ENCODE measurements at regions not wholly inside any gene's neighbourhood (a gene's known extent, or its start where the extent isn't known, plus 50 kb on each side); places are given as distances from the start of the nearest gene placed in this dataset.
A peak's percentile ranks its signal among the peaks of the same experiment; 100 is the strongest.

DNA sequence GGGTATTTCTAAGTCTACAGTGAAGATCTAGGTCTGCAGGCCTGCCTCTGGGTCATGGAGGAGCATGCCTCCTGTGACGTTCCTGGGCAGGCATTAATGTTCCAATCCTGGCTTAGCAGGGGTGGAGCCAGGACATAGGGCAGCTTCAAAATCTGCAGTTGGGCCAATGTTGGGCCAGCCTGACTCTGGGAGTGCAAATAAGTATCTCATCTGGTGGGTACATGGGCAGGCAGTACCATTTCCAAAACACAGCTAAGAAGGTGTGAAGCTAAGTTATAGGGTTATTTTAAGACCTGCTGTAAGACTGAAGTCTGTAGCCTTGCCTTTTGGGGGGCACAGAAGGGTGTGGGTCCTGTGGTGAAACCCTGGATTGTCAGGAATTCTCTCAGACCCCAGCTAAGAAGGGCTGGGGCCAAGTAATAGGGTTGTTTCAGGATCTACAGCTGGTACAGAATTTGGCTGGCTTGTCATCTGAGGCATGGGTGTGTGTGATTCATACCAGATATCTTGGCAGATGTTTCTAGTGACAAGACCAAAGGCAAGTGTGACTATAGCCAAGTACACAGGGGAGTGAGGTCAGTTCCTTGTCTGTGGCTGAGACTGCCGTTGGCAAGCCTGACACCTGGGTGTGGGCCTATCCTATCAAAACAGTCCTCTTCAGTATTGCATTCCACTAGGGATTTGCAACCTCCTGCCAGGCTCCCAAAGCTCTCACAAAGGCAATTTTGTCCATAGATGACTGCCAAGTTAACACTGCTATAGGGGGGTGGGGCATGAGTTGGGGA lies 468.7 kb upstream of the B3GALT2 start:
- Mint-ChIP-seq H3K27ac (peak overlapping the region; percentile 78), H3K9me3 (peaks cover 21% of the 10 kb centered on the region), H3K27me3 (no peaks in the 10 kb centered on the region), H3K4me3 (peak overlapping the region; percentile 24), H3K4me1 (peaks cover 8% of the 10 kb centered on the region), H3K36me3 (ENCODE audit: low read depth) (no peaks in the 10 kb centered on the region)
- ATAC-seq (replicated peaks): peak; percentile 97

DNA sequence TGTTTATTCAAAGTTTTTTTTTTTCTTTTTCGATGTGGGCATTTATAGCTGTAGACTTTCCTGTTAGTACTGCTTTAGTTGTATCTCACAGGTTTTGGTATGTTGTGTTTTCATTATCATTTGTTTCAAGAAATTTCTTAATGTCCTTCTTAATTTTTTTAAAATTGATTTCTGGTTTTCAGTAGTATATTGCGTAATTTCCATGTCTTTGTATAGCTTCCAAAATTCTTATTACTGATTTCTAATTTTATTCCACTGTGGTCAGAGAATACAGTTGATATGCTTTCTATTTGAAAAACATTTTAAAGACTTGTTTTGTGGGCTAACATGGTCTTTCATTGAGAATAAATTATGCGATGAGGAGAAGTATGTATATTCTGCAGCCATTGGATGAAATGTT lies 463.2 kb upstream of the B3GALT2 start:
- peaks cover 1% of the 10 kb centered on the region for H3K4me1 Mint-ChIP-seq
- ATAC-seq (replicated peaks): no peak
- no peaks in the 10 kb centered on the region for H3K36me3 Mint-ChIP-seq (ENCODE audit: low read depth)
- H3K27me3 Mint-ChIP-seq: no peaks in the 10 kb centered on the region
- peaks cover 23% of the 10 kb centered on the region for H3K9me3 Mint-ChIP-seq
- H3K4me3 Mint-ChIP-seq: no peak overlapping the region
- H3K27ac Mint-ChIP-seq: no peak overlapping the region

DNA sequence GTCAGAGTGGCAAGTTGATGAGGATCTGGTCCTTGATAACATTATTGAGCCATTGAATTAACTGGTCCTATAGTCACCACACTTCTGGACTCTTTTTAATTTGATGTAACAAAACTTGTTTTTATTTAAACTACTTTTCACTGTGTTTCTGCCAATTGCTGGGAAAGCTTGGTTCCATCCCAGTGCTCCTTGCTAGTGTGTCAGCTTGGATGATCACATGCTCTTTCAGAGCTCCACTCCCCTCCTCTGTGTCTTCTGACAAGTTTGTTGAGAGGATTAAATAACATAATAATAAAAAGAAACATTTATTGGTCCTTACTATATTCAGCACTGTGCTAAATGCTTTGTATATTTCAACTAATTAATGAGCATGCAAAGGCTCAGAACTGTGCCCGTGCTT lies 448.5 kb upstream of the B3GALT2 start:
- H3K27ac Mint-ChIP-seq: peak overlapping the region; percentile 82
- peak overlapping the region; percentile 75 for H3K4me3 Mint-ChIP-seq
- ATAC-seq (replicated peaks): no peak
- H3K4me1 Mint-ChIP-seq: peaks cover 25% of the 10 kb centered on the region
- H3K27me3 Mint-ChIP-seq: no peaks in the 10 kb centered on the region
- H3K36me3 Mint-ChIP-seq (ENCODE audit: low read depth): no peaks in the 10 kb centered on the region
- peaks cover 5% of the 10 kb centered on the region for H3K9me3 Mint-ChIP-seq

DNA sequence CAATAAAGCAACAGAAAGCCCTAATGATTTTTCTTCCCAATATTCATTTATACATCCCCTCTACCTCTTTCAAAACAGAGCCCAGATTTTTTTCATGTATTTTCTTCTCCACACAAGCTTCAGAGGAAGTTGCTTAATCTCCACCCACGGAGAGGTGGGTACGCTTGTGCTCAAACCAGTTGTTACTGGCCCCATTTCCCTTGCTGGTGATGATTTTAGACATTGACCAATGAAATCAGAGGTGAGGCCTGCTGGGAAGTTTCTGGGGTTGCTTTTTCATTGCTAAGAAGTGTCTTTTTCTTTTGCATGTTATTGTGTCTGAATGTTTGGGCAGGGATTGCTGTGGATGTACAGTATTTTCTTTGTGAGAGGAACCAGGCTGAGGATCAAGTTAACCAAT lies 448.1 kb upstream of the B3GALT2 start:
- no peaks in the 10 kb centered on the region for H3K27me3 Mint-ChIP-seq
- H3K4me3 Mint-ChIP-seq: peak overlapping the region; percentile 75
- peaks cover 5% of the 10 kb centered on the region for H3K9me3 Mint-ChIP-seq
- H3K36me3 Mint-ChIP-seq (ENCODE audit: low read depth): no peaks in the 10 kb centered on the region
- peak; percentile 77 for ATAC-seq (replicated peaks)
- peaks cover 25% of the 10 kb centered on the region for H3K4me1 Mint-ChIP-seq
- H3K27ac Mint-ChIP-seq: peak overlapping the region; percentile 82

DNA sequence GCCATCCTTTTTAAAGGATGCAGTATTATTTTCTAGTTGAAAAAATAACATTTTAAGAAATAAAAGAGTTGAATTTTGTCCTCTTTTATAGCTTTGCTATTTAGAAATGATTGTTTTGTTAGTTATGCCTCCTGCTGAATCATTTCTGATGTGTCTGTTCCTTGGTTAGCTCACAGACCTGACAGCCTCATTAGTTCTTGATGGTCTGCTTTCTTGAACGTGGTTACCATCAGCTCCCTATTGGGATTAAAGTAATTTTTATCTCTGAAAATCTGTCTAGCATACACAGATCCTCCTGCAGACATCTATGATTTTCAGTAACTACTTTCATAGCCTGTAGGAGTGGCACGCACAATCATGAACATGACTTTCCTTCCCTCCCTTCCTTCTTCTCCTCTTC lies 447.6 kb upstream of the B3GALT2 start:
- Mint-ChIP-seq H3K36me3 (ENCODE audit: low read depth) (no peaks in the 10 kb centered on the region), H3K9me3 (peaks cover 5% of the 10 kb centered on the region), H3K4me3 (peak overlapping the region; percentile 75), H3K4me1 (peaks cover 25% of the 10 kb centered on the region), H3K27me3 (no peaks in the 10 kb centered on the region), H3K27ac (peak overlapping the region; percentile 82)
- ATAC-seq (replicated peaks): peak; percentile 42

DNA sequence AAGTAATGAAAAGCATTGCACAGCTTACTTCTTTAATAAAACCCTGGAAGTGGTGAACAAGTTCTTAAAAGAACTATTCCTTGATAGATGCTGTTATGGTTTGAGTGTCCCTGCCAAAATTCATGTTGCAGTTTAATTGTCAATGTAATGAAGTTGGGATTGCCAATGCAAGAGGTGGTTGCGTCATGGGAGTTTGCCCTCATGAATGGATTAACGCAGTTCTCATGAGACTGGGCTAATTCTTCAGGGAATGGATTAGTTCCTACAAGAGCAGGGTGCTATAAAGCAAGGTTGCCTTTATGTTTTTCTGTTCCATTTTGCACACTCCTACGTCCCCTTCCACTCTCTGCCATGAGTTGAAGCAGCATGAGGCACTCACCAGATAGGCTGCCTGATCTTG lies 446.7 kb upstream of the B3GALT2 start:
- H3K4me3 Mint-ChIP-seq: no peak overlapping the region
- H3K27me3 Mint-ChIP-seq: no peaks in the 10 kb centered on the region
- H3K9me3 Mint-ChIP-seq: peaks cover 5% of the 10 kb centered on the region
- peaks cover 25% of the 10 kb centered on the region for H3K4me1 Mint-ChIP-seq
- no peaks in the 10 kb centered on the region for H3K36me3 Mint-ChIP-seq (ENCODE audit: low read depth)
- ATAC-seq (replicated peaks): no peak
- no peak overlapping the region for H3K27ac Mint-ChIP-seq

DNA sequence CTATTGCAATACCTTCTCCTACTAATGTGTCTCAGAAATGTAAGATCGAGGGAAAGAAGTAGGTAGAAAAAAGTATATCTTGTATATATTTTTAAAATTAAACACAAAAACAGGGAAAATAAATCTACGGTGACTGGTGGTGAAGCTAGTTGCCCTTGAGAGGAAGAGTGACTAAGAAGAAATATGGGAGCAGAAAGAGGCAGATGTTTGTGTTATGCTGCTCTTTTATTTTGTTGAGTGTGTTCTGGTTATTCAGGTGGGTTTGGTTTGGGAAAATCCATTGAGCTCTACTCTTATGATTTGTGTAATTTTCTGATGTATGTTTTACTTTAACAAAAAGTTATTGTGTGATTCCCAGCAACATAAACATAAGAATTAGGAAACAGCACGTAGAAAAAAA lies 444.9 kb upstream of the B3GALT2 start:
- ATAC-seq (replicated peaks): peak; percentile 10
- Mint-ChIP-seq H3K9me3 (peaks cover 5% of the 10 kb centered on the region), H3K27ac (no peak overlapping the region), H3K4me1 (peaks cover 25% of the 10 kb centered on the region), H3K4me3 (peak overlapping the region; percentile 35), H3K27me3 (no peaks in the 10 kb centered on the region), H3K36me3 (ENCODE audit: low read depth) (no peaks in the 10 kb centered on the region)

DNA sequence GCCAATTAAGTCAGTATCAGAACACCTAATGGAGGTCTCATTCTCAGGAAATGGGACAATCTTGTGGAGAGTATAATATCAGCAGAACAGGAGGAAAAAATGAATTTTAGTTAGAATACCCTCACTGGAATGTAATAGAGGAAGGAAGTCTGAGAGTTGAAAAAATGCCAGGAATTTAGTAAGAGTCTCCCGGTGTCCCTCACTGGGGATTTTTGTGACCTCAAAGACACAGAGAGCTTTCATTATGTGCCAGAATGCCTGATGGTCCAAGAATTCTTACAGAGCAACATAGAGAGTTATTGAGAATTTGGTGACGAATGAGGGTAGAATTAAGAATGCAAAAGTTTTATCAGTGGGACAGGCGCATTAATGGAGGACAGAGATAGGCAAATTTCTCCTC lies 443.5 kb upstream of the B3GALT2 start:
- peaks cover 5% of the 10 kb centered on the region for H3K9me3 Mint-ChIP-seq
- H3K27me3 Mint-ChIP-seq: no peaks in the 10 kb centered on the region
- H3K27ac Mint-ChIP-seq: peak overlapping the region; percentile 21
- no peak overlapping the region for H3K4me3 Mint-ChIP-seq
- no peak for ATAC-seq (replicated peaks)
- H3K4me1 Mint-ChIP-seq: peaks cover 21% of the 10 kb centered on the region
- no peaks in the 10 kb centered on the region for H3K36me3 Mint-ChIP-seq (ENCODE audit: low read depth)

DNA sequence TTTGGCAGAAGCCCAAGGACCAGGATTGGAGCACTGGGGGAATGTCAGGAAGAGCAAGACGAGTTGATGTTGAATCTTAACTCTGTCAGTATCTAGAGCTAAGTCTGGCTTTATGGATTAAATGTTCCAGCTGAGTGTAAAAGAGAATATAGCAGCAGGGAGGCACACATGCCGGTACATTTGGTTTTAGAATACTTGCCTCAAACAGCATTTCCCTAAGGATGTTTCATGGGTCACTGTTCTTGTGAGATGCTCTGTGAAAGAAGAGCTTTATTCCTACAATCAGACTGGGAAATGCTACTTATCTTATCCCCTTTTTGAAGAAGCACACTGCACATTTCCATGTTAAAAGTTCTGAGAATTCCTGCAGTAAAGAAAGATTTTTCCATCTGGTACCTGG lies 440.3 kb upstream of the B3GALT2 start:
- no peaks in the 10 kb centered on the region for H3K36me3 Mint-ChIP-seq (ENCODE audit: low read depth)
- no peak for ATAC-seq (replicated peaks)
- H3K4me3 Mint-ChIP-seq: no peak overlapping the region
- no peaks in the 10 kb centered on the region for H3K9me3 Mint-ChIP-seq
- H3K4me1 Mint-ChIP-seq: peaks cover 4% of the 10 kb centered on the region
- H3K27me3 Mint-ChIP-seq: no peaks in the 10 kb centered on the region
- H3K27ac Mint-ChIP-seq: no peak overlapping the region

DNA sequence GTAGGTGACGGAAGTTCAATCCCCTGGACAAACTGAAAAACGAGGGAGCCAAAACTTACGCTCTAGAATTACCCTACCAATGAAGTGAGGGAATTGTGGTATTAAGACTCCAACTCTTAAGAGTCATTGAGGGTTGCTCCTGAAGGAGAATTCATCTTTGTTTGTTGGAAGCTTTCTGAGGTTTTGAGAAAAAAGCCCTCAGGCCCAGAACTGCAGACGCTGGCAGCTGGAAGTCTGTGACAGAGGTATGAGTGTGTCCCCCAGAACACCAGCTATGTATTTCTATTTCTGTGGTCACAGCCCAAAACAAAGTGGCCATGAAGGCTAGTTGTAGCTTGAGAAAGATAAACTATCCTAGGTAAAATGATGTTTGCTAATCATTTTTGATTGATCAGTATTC lies 438.8 kb upstream of the B3GALT2 start:
- no peaks in the 10 kb centered on the region for H3K9me3 Mint-ChIP-seq
- no peak overlapping the region for H3K4me3 Mint-ChIP-seq
- no peaks in the 10 kb centered on the region for H3K36me3 Mint-ChIP-seq (ENCODE audit: low read depth)
- H3K27ac Mint-ChIP-seq: no peak overlapping the region
- H3K27me3 Mint-ChIP-seq: no peaks in the 10 kb centered on the region
- ATAC-seq (replicated peaks): no peak
- H3K4me1 Mint-ChIP-seq: peaks cover under 1% of the 10 kb centered on the region

DNA sequence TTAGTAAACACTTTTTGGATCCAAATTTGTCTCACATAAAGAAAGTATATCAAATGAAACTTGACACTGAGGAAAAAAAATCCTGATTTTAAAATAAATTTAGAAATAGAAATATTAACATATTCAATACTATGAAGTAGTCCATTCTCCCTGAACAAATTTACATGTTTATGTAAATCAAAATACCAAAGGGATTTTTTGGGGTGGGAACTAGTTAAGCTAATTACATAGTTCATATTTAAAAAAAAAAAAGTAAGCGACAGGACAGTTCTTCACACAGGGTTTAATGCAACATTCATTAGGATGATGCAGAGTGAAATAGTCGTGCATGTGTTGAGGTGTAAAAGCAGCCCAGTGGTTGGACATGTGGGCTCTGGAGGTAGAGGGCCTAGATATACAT lies 433.5 kb upstream of the B3GALT2 start:
- no peak overlapping the region for H3K27ac Mint-ChIP-seq
- H3K27me3 Mint-ChIP-seq: no peaks in the 10 kb centered on the region
- H3K4me1 Mint-ChIP-seq: peaks cover 4% of the 10 kb centered on the region
- H3K4me3 Mint-ChIP-seq: no peak overlapping the region
- no peak for ATAC-seq (replicated peaks)
- H3K36me3 Mint-ChIP-seq (ENCODE audit: low read depth): no peaks in the 10 kb centered on the region
- peaks cover 4% of the 10 kb centered on the region for H3K9me3 Mint-ChIP-seq

DNA sequence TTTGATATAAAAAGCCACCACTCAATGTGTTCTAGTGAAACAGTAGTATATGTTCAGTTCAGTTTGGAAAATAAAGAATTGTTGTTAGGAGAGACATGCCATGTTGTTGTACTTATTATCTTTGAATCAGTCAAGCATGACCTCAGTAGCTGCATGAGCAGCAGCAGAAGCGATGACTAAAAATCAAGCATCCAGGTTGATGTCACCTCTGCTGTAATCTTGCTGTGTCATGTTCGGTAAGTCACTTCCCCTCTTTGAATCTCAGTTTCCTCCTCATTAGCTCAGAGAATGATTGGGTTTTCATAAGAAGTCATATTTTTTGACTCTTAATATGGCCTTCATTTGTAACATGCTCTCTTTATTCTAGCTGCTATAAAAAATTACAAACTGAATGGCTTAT lies 428.4 kb upstream of the B3GALT2 start:
- peaks cover 4% of the 10 kb centered on the region for H3K9me3 Mint-ChIP-seq
- no peaks in the 10 kb centered on the region for H3K36me3 Mint-ChIP-seq (ENCODE audit: low read depth)
- ATAC-seq (replicated peaks): peak; percentile 96
- peak overlapping the region; percentile 36 for H3K4me3 Mint-ChIP-seq
- H3K4me1 Mint-ChIP-seq: peaks cover 14% of the 10 kb centered on the region
- H3K27ac Mint-ChIP-seq: peak overlapping the region; percentile 80
- no peaks in the 10 kb centered on the region for H3K27me3 Mint-ChIP-seq

DNA sequence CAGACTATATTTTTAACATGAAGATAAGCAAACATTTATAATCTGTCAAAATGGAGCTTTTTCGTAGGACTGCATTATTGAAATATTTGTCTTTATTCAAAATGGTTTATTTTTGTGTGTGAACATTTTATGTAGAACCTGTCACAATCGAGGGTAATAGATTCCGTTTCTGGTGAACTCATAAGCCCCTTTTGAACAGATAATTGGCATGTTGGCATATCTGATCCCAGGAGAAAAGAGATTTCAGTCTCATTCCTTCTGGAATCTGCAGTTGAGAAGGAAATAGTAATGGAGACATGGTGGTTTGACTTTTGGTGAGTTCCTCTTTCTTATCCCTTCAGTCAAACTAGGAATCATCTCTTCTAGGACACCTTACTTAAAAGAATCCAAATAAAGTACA lies 427.9 kb upstream of the B3GALT2 start:
- H3K9me3 Mint-ChIP-seq: peaks cover 4% of the 10 kb centered on the region
- peak overlapping the region; percentile 80 for H3K27ac Mint-ChIP-seq
- no peaks in the 10 kb centered on the region for H3K27me3 Mint-ChIP-seq
- no peaks in the 10 kb centered on the region for H3K36me3 Mint-ChIP-seq (ENCODE audit: low read depth)
- no peak for ATAC-seq (replicated peaks)
- H3K4me1 Mint-ChIP-seq: peaks cover 19% of the 10 kb centered on the region
- peak overlapping the region; percentile 36 for H3K4me3 Mint-ChIP-seq

DNA sequence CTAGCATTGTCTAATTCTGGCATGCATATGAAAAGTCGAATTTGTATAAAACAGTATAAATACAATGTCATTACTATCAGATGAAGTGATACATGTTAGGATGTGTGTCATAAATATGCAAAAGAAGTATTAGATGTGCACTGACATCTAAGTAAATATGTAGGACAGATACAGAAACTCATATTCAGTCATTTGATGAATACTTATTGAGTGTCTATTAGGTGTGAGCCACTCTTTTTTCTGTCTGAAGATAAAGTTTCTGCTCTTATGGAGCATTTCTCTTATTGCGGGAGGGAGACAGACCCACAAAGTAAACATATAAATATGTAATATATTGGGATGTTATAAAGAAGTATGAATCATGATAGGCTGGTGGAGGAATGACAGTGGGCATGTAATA lies 426.6 kb upstream of the B3GALT2 start:
- no peaks in the 10 kb centered on the region for H3K27me3 Mint-ChIP-seq
- peaks cover 11% of the 10 kb centered on the region for H3K9me3 Mint-ChIP-seq
- no peaks in the 10 kb centered on the region for H3K36me3 Mint-ChIP-seq (ENCODE audit: low read depth)
- H3K4me1 Mint-ChIP-seq: peaks cover 28% of the 10 kb centered on the region
- H3K27ac Mint-ChIP-seq: peak overlapping the region; percentile 80
- ATAC-seq (replicated peaks): no peak
- peak overlapping the region; percentile 26 for H3K4me3 Mint-ChIP-seq

DNA sequence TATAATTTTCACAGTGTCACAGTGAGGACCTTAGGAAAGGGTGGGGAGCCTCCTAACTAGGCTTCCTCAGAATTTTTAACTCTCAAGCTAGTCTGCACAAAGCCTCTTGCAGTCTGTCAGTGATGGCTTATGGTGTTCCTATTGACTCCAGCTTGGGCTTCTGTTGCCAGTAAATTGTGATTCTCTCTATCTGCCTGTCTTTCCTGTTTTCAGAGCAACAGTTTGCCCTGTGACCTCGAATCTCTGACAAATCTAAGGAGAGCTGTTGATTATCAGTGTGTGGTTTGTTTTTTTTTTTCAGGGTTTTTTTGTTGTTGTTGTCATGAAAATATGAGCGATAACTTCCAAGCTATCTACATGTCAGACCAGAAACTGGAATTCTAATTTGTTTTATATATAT lies 423.2 kb upstream of the B3GALT2 start:
- ATAC-seq (replicated peaks): peak; percentile 31
- peaks cover 12% of the 10 kb centered on the region for H3K9me3 Mint-ChIP-seq

More for the DNA sequence above, 423.2 kb upstream of the B3GALT2 start:
- Mint-ChIP-seq H3K4me1 (peaks cover 41% of the 10 kb centered on the region), H3K4me3 (peak overlapping the region; percentile 74), H3K27ac (peak overlapping the region; percentile 87), H3K27me3 (no peaks in the 10 kb centered on the region), H3K36me3 (ENCODE audit: low read depth) (no peaks in the 10 kb centered on the region)

All from activated T-helper 17 cell treated with anti-CD3 and anti-CD28 coated beads, Interleukin-2, amount 50 U/mL, for 72 hours (primary cell).